HG03039 (cell line): ENCODE measurements at regions not wholly inside any gene's neighbourhood (a gene's known extent, or its start where the extent isn't known, plus 50 kb on each side); places are given as distances from the start of the nearest gene placed in this dataset.
"Not testable (repeated sequence)": the region's sequence is repeated elsewhere in the genome, so short reads cannot be mapped to it uniquely, and the experiment has no call there.

Experiments used
- ATAC-seq: cut with Tn5 transposase; IDR thresholded peaks from one replicate; pipeline ENCODE4 v1.9.1; 2021; ENCODE audit warnings: mild to moderate bottlenecking, moderate library complexity; ENCODE audit not compliant: unreplicated experiment

- ATAC-seq, result no peak
Observed at GRCh38 chr2:175282300-175282699, 100.8 kb upstream of the ATP5MC3 start.

- no peak for ATAC-seq
Observed at GRCh38 chr2:175277772-175278171, 96.3 kb upstream of the ATP5MC3 start.

GRCh38 chr2:175275539-175275938 lies 94.0 kb upstream of the ATP5MC3 start:
- ATAC-seq, result no peak

- no peak for ATAC-seq
Observed at GRCh38 chr2:175259164-175259563, 77.7 kb upstream of the ATP5MC3 start.

GRCh38 chr2:175256806-175257585 lies 75.5 kb upstream of the ATP5MC3 start:
- no peak for ATAC-seq

- ATAC-seq, result not testable (repeated sequence)
Observed at GRCh38 chr2:175256391-175256790, 74.9 kb upstream of the ATP5MC3 start.

GRCh38 chr2:175253871-175254270 lies 72.4 kb upstream of the ATP5MC3 start:
- ATAC-seq, result no peak

GRCh38 chr2:175251425-175252041 lies 70.0 kb upstream of the ATP5MC3 start:
- ATAC-seq, result no peak

- no peak for ATAC-seq
Observed at GRCh38 chr2:175247159-175247558, 65.6 kb upstream of the ATP5MC3 start.

- no peak for ATAC-seq
Observed at GRCh38 chr2:175244697-175245096, 63.2 kb upstream of the ATP5MC3 start.

- no peak for ATAC-seq
Observed at GRCh38 chr2:175241691-175242090, 60.2 kb upstream of the ATP5MC3 start.

- ATAC-seq, result not testable (repeated sequence)
Observed at GRCh38 chr2:175240033-175240432, 58.5 kb upstream of the ATP5MC3 start.

- no peak for ATAC-seq
Observed at GRCh38 chr2:175236930-175237329, 55.4 kb upstream of the ATP5MC3 start.

GRCh38 chr2:175234650-175235049 lies 53.1 kb upstream of the ATP5MC3 start:
- no peak for ATAC-seq

- ATAC-seq, result no peak
Observed at GRCh38 chr2:175234153-175234552, 52.6 kb upstream of the ATP5MC3 start.

GRCh38 chr2:175233135-175233719 lies 51.7 kb upstream of the ATP5MC3 start:
- ATAC-seq, result no peak
